Upper lobe of right lung (tissue), 1 donor: ENCODE measurements at regions not wholly inside any gene's neighbourhood (a gene's known extent, or its start where the extent isn't known, plus 50 kb on each side); places are given as distances from the start of the nearest gene placed in this dataset.
"Not testable (repeated sequence)": the region's sequence is repeated elsewhere in the genome, so short reads cannot be mapped to it uniquely, and the experiment has no call there.

ENCODE experiments used
- ATAC-seq: fragments of 200-7000 bp; cut with Tn5 transposase; one replicate; pipeline ENCODE4 v1.9.1; 2020; ENCODE audit warnings: mild to moderate bottlenecking, moderate library complexity
- DNase-seq: peaks from one replicate; pipeline ENCODE4 v3.0.0-alpha.2; 2020
- H3K27ac ChIP-seq: fragments of 200-600 bp; one replicate; pipeline ENCODE4 v1.8.0; 2022
- H3K27me3 ChIP-seq: fragments of 200-600 bp; one replicate; pipeline ENCODE4 v1.8.0; 2022; ENCODE audit warnings: mild to moderate bottlenecking
- H3K36me3 ChIP-seq: fragments of 200-600 bp; one replicate; pipeline ENCODE4 v1.8.0; 2022
- H3K4me1 ChIP-seq: fragments of 200-600 bp; one replicate; pipeline ENCODE4 v1.8.0; 2022
- H3K4me3 ChIP-seq: fragments of 200-600 bp; one replicate; pipeline ENCODE4 v1.8.0; 2022; ENCODE audit warnings: mild to moderate bottlenecking
- H3K9me3 ChIP-seq: fragments of 200-600 bp; one replicate; pipeline ENCODE4 v1.8.0; 2022
- CTCF ChIP-seq: fragments of 200-600 bp; IDR thresholded peaks from one replicate; pipeline ENCODE4 v1.8.0; 2022; ENCODE audit warnings: antibody characterized with exemption
- intact Hi-C: fragments of 100-400 bp; cut with DNase I; formaldehyde crosslinking; loops from one replicate; pipeline ENCODE4 v1.11.0; 2022
- donor health status: DM: no; HTN: yes; CAD: no; lungs with severe emphysema.

GRCh38 chr9:64066736-64067368 is 1218.2 kb downstream of the FOXD4L5 start:
- ATAC-seq (no peak), DNase-seq (no peak)
- H3K27me3 ChIP-seq, result no peaks in the 10 kb centered on the region
- intact Hi-C loops, result no loop called here
- TF ChIP-seq CTCF, result no peak
- no peaks in the 10 kb centered on the region for H3K4me1 ChIP-seq
- H3K27ac ChIP-seq, result no peak overlapping the region
- H3K9me3 ChIP-seq, result no peaks in the 10 kb centered on the region
- no peaks in the 10 kb centered on the region for H3K36me3 ChIP-seq
- H3K4me3 ChIP-seq, result no peak overlapping the region

DNA sequence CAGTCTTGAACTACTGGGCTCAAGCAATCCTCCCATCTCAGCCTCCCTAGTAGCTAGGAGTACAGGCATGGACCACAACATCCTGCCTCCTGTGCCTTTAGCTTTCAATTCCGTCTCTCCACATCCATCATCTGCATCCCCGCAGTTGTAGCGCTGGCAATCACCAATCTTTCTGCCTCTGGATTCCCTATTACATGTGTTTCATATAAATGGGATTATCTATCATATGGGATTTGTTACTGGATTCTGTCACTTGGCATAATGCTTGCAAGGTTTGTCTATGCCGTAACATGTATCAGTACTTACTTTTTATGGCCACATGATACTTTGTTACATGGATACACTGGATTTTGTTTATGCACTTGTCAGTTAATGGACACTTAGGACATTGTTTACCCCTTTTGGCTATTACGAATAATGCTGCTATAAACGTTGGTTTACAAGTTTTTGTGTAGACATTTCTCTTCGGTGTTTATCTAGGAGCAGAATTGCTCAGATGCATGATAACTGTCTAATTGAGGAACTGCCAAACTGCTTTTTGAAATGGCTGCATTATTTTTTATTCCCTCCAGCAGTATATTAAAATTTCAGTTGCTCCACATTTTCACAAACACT is 1223.9 kb downstream of the FOXD4L5 start:
- Histone ChIP-seq H3K4me3 (no peak overlapping the region), H3K9me3 (no peaks in the 10 kb centered on the region), H3K4me1 (no peaks in the 10 kb centered on the region), H3K27ac (no peak overlapping the region), H3K27me3 (no peaks in the 10 kb centered on the region), H3K36me3 (no peaks in the 10 kb centered on the region)
- intact Hi-C loops, result no loop called here
- no peak for DNase-seq
- ATAC-seq, result no peak
- no peak for TF ChIP-seq CTCF

GRCh38 chr9:64058070-64058469 is 1226.9 kb downstream of the FOXD4L5 start:
- H3K4me1 ChIP-seq, H3K27ac ChIP-seq, H3K27me3 ChIP-seq, H3K36me3 ChIP-seq, DNase-seq, H3K4me3 ChIP-seq, ATAC-seq, H3K9me3 ChIP-seq, intact Hi-C loops: not testable (repeated sequence)

DNA sequence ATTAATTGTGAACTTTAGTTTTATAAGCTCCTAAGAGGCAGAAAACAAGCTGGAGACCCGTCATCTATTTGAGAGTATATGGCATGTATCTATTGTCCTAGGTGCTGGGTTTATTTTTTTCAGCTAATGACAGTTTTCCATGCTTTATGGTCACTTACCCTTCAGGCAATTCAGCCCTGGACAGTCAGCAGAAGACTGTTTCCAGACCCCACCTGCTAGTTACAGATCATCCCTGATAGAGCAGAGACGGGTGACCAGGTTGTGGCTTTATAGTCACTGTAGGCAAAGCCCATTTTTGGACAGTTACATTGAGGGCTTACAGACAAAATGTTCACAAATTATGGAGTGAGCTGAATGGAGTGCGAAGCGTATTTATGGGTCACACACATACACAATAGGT is 1227.5 kb downstream of the FOXD4L5 start:
- H3K27ac ChIP-seq, result no peak overlapping the region
- H3K36me3 ChIP-seq, result no peaks in the 10 kb centered on the region
- no peaks in the 10 kb centered on the region for H3K4me1 ChIP-seq
- H3K9me3 ChIP-seq, result no peaks in the 10 kb centered on the region
- intact Hi-C loops, result no loop called here
- ATAC-seq, result no peak
- no peak overlapping the region for H3K4me3 ChIP-seq
- TF ChIP-seq CTCF, result no peak
- DNase-seq, result no peak
- no peaks in the 10 kb centered on the region for H3K27me3 ChIP-seq

GRCh38 chr9:64028925-64029324 is 1256.1 kb downstream of the FOXD4L5 start:
- H3K9me3 ChIP-seq, H3K4me1 ChIP-seq, H3K4me3 ChIP-seq, intact Hi-C loops, H3K27ac ChIP-seq, H3K27me3 ChIP-seq, H3K36me3 ChIP-seq, DNase-seq, ATAC-seq: not testable (repeated sequence)

DNA sequence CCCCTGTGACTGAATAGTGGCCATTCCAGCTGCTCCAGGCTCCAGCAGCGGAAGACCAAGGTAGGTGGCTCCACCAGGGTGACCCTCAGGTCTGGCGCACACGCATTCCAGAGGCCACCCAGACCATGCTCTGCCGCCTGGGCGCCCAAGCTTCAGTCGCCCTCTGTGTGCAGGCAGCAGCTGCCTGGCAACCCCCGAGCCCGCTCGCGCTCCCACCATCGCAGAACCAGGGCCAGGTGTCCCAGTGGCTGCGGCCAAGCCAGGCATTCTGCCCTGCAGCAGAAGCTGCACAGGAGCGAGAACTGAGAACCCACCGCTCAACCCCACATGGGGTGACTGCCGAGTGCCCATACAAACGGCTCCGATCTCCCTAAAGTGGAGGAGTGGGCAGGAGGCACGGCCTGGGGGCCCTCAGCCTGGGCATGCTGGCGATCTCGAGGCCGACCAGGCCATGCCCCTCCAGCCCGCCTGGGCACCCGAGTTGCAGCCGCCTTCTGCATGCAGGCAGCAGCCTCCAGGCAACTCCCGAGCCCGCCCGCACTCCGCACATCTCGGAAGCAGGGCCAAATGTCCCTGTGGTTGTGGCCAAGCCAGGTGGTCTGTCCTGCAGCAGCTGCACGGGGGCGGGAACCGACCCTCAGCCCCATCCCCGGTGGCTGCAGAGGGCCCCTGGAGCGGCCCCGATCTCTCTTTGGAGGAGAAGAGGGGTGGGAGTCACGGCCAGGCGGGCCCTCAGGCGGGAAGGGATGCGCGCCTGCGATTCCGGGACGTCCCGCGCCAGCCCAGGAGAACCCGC is 1264.1 kb downstream of the FOXD4L5 start:
- H3K36me3 ChIP-seq, H3K27ac ChIP-seq, H3K27me3 ChIP-seq, H3K4me3 ChIP-seq, H3K4me1 ChIP-seq, intact Hi-C loops, H3K9me3 ChIP-seq, ATAC-seq: not testable (repeated sequence)
- DNase-seq, result peak; percentile 66

GRCh38 chr9:64017666-64018065 is 1267.3 kb downstream of the FOXD4L5 start:
- H3K4me3 ChIP-seq, H3K9me3 ChIP-seq, ATAC-seq, H3K27me3 ChIP-seq, H3K27ac ChIP-seq, intact Hi-C loops, H3K36me3 ChIP-seq, DNase-seq, H3K4me1 ChIP-seq: not testable (repeated sequence)

DNA sequence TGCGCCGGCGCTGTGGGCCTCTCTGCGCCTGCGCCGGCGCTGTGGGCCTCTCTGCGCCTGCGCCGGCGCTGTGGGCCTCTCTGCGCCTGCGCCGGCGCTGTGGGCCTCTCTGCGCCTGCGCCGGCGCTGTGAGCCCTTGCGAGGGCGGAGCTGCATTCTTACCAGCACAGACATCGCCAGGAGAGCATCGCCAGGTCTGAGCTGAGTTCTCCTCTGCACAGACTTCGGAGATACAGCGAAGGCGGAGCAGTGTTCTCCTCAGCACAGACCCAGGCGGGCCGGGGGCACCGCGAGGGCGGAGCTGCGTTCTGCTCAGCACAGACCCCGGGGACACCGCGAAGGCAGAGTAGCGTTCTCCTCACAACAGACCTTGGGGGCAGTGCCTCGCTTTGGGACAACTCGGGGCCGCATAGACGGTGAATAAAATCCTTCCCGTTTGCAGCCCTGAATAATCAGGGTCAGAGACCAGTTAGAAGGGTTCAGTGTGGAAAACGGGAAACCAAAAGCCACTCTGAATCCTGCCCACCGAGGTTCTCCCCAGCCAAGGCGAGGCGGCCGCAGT is 1268.1 kb downstream of the FOXD4L5 start:
- DNase-seq, H3K36me3 ChIP-seq, H3K27ac ChIP-seq, H3K9me3 ChIP-seq, H3K4me1 ChIP-seq, H3K27me3 ChIP-seq, intact Hi-C loops: not testable (repeated sequence)
- ATAC-seq, result peak; percentile 47
- peak overlapping the region; percentile 19 for H3K4me3 ChIP-seq

DNA sequence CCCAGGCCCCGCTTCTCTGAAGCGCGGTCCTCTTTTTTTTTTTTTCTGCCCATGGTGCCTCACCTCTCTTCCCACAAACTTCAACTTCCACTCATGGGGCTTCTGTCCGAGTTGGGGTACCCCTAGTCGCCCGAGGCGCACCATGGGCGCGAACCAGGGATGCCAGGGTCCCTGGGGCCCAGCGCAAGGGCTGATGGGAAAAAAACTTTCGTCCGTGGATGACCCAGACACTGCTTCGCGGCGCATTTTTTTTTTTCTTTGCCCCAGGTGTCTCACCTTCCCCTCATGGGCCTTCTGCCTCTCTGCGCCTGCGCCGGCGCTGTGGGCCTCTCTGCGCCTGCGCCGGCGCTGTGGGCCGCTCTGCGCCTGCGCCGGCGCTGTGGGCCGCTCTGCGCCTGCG is 1268.8 kb downstream of the FOXD4L5 start:
- H3K9me3 ChIP-seq, ATAC-seq, H3K4me1 ChIP-seq, intact Hi-C loops, H3K36me3 ChIP-seq, H3K27ac ChIP-seq, H3K27me3 ChIP-seq, DNase-seq: not testable (repeated sequence)
- H3K4me3 ChIP-seq, result peak overlapping the region; percentile 3
